GM12875 (cell line): ENCODE measurements at regions not wholly inside any gene's neighbourhood (a gene's known extent, or its start where the extent isn't known, plus 50 kb on each side); places are given as distances from the start of the nearest gene placed in this dataset.

Experiments used
- H3K4me3 ChIP-seq: one replicate; pipeline ENCODE4 v1.5.1; 2011; ENCODE audit warnings: low read depth, low read length, control low read depth
- TF ChIP-seq, protein P1 (sequence below): IDR thresholded peaks from 2 replicates; pipeline ENCODE4 v1.5.1; 2011; ENCODE audit warnings: low read depth, mild to moderate bottlenecking, control low read depth, inconsistent platforms, low read length, moderate library complexity, borderline replicate concordance; ENCODE audit not compliant: insufficient read depth

DNA sequence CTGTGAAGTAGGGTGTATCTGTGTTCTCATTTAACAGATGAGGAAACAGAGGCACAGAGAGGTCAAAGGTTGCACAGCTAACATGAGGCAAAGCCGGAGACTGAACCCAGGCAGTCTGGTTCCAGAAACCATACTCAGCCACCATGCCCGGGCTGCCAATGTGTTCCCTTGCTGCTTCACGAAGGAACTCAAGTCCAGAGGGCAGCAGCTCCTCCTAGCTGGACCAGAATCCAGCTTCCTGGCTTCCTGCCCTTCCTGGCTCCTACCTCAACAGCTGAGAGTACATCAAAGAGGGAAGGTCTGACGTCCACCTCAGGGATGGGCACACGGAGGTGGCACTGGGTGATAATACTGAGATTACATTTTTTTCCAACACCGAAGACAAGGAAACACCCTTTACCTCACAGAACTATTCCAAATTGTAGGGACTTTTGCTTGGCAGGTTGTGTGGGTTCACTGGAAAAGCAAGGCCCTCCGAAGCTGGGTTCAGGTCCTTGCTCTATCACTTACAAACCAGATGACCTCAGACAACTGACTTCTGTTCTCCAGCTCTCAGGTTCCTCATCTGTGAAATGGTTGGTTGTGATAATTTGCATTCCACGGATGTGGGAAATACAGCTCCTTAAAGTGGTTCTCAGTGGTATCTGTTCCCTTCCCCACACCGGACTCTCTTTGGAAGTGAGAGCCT is 154.1 kb upstream of the ZMIZ1 start:
- no peak overlapping the region for H3K4me3 ChIP-seq
- TF ChIP-seq, protein P1, sequence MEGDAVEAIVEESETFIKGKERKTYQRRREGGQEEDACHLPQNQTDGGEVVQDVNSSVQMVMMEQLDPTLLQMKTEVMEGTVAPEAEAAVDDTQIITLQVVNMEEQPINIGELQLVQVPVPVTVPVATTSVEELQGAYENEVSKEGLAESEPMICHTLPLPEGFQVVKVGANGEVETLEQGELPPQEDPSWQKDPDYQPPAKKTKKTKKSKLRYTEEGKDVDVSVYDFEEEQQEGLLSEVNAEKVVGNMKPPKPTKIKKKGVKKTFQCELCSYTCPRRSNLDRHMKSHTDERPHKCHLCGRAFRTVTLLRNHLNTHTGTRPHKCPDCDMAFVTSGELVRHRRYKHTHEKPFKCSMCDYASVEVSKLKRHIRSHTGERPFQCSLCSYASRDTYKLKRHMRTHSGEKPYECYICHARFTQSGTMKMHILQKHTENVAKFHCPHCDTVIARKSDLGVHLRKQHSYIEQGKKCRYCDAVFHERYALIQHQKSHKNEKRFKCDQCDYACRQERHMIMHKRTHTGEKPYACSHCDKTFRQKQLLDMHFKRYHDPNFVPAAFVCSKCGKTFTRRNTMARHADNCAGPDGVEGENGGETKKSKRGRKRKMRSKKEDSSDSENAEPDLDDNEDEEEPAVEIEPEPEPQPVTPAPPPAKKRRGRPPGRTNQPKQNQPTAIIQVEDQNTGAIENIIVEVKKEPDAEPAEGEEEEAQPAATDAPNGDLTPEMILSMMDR, result no peak

DNA sequence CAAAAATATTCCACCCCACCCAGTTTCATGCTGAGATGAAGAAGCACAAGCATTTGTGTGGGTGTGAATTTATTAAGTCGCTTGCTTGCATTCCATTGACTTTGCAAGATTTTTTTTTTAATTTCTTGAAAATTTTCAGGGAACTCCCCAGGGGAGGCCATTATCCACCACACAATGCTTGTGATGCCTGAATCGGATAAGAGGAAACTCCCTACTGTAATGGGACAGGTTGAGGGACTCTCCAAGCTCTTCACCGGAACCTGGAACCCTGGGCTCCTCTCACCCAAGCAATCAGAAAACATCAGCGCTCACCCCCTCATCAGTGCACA is 153.6 kb upstream of the ZMIZ1 start:
- TF ChIP-seq, protein P1, result no peak
- no peak overlapping the region for H3K4me3 ChIP-seq

DNA sequence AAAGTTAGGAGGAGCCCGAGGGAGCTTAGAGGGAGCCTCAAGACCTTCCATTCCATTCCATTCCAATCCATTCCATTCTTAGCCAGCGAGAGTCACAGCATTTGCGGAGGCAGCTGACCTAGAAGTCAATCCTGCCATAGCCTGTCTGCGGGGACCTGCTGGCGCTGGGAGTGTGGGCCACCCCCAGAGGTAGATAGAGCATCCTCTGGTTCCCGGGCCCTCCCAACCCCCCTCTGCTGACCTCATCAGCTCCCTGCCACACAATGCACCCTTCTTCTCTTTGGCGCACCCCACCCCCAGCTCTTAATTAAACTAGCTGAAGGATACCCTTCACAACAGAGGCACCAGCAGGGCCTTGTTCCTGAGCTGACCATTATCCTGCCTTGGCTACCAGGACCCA is 152.5 kb upstream of the ZMIZ1 start:
- TF ChIP-seq, protein P1, result no peak
- H3K4me3 ChIP-seq, result no peak overlapping the region

DNA sequence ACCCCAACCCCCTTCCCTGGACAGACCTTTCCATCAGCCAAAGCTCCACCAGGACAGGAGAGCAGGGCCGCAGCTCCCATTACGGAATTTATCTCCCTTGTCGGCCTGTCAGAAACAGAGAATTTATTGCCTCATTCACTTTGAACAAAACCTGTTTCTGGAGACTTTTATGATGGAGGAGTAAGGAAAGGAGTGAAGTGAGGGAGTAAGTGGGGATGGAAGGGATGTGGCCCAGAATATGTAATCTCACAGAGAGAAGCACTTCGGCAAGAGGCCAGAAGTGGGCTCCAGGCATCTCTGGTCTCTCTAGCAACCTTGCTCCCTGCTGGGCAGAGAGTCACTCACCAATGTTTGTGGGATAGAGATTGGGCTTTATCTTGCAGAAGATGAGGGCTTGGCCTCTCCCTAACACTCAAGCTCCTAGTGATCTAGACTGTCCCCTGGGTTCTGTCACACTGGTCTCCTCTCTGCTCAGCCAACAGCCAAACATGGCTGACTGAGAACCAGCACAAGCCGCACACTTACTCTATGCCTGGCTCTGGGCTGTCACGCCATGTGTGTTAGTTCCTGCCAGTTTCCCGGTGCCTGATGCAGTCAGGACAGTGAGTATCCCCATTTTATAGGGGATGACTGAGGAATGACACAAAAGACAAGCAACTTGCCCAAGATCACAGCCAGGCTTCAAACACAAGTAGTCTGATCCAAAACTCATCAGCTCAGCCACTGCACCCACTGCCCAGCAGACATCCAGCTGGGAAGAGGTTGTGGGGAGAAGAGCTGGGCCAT is 149.4 kb upstream of the ZMIZ1 start:
- H3K4me3 ChIP-seq, result no peak overlapping the region
- TF ChIP-seq, protein P1, result no peak

DNA sequence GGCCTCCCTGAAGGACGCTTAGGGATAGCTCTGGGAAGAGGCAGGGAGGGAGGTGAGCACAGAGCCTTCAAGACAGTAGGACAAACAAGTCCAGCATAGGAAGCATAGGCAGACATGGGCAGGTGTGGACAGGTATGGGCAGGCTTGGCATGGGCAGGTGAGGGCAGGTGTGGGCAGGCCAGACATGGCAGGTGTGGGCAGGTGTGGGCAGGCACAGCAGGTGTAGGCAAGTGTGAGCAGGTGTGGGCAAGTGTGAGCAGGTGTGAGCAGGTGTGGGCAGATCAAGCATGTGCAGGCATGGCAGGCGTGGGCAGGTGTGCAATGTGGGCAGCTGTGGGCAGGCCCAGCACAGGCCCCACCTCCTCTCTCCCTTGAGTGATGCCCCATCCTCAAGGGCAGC is 148.8 kb upstream of the ZMIZ1 start:
- TF ChIP-seq, protein P1, result no peak
- no peak overlapping the region for H3K4me3 ChIP-seq

DNA sequence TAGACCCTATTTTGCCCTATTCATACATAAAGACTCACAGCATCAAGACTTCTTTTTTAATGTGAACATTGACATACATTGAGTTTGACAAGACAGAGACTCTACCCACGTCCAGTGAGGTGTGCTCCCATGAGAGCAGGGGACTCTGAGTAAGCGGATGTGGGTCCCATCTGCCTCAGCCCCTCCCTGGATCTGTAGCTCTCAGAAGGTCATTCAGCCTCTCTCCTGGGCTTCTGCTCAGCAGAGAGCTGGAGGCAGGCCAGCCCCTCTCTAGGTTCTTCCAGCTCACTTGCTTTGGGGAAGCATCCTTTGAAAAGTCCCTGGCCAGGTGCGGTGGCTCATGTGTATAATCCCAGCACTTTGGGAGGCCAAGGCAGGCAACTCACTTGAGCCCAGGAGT is 146.9 kb upstream of the ZMIZ1 start:
- TF ChIP-seq, protein P1, result no peak
- no peak overlapping the region for H3K4me3 ChIP-seq
